ENCODE measurements at regions not wholly inside any gene's neighbourhood (a gene's known extent, or its start where the extent isn't known, plus 50 kb on each side); places are given as distances from the start of the nearest gene placed in this dataset.

- TF ChIP-seq YY1 (IDR thresholded peaks at IDR 0.05; ENCODE audit: insufficient read depth, insufficient read length) (no peak), ZNF274 (IDR thresholded peaks at IDR 0.05; ENCODE audit: low read depth, low read length) (no peak), SUZ12 (IDR thresholded peaks at IDR 0.05; ENCODE audit: extremely low read depth, insufficient read depth, insufficient read length) (no peak)
Observed at GRCh38 chr14:98633380-98633779, 638.6 kb downstream of the BCL11B start.
